ENCODE measurements at regions not wholly inside any gene's neighbourhood (a gene's known extent, or its start where the extent isn't known, plus 50 kb on each side); places are given as distances from the start of the nearest gene placed in this dataset.

GRCh38 chr2:118291251-118291880, 203.1 kb downstream of the INSIG2 start:
- no peak for TF ChIP-seq CTCF (IDR thresholded peaks at IDR 0.05; ENCODE audit: low read length, missing control alignments)
- H3K4me3 ChIP-seq (replicated peaks; ENCODE audit: low read depth, low read length): no peak overlapping the region
- DNase-seq (ENCODE audit: low read depth): no peak

- no peak overlapping the region for H3K4me3 ChIP-seq (replicated peaks; ENCODE audit: low read depth, low read length)
- no peak for TF ChIP-seq CTCF (IDR thresholded peaks at IDR 0.05; ENCODE audit: low read length, missing control alignments)
- no peak for DNase-seq (ENCODE audit: low read depth)
Measured at GRCh38 chr2:118290411-118291250, 202.4 kb downstream of the INSIG2 start.

GRCh38 chr2:118279005-118279404, 190.7 kb downstream of the INSIG2 start:
- no peak overlapping the region for H3K4me3 ChIP-seq (replicated peaks; ENCODE audit: low read depth, low read length)
- no peak for DNase-seq (ENCODE audit: low read depth)
- no peak for TF ChIP-seq CTCF (IDR thresholded peaks at IDR 0.05; ENCODE audit: low read length, missing control alignments)

- TF ChIP-seq CTCF (IDR thresholded peaks at IDR 0.05; ENCODE audit: low read length, missing control alignments): no peak
- no peak overlapping the region for H3K4me3 ChIP-seq (replicated peaks; ENCODE audit: low read depth, low read length)
- DNase-seq (ENCODE audit: low read depth): no peak
Measured at GRCh38 chr2:118278046-118278445, 189.8 kb downstream of the INSIG2 start.

GRCh38 chr2:118274841-118275510, 186.7 kb downstream of the INSIG2 start:
- no peak for DNase-seq (ENCODE audit: low read depth)
- H3K4me3 ChIP-seq (replicated peaks; ENCODE audit: low read depth, low read length): no peak overlapping the region
- TF ChIP-seq CTCF (IDR thresholded peaks at IDR 0.05; ENCODE audit: low read length, missing control alignments): no peak

GRCh38 chr2:118272391-118272790, 184.1 kb downstream of the INSIG2 start:
- TF ChIP-seq CTCF (IDR thresholded peaks at IDR 0.05; ENCODE audit: low read length, missing control alignments): no peak
- no peak overlapping the region for H3K4me3 ChIP-seq (replicated peaks; ENCODE audit: low read depth, low read length)
- no peak for DNase-seq (ENCODE audit: low read depth)

Data from fibroblast of pulmonary artery (primary cell).